K562 (cell line): ENCODE measurements at regions not wholly inside any gene's neighbourhood (a gene's known extent, or its start where the extent isn't known, plus 50 kb on each side); places are given as distances from the start of the nearest gene placed in this dataset.

Experiments
- ATAC-seq: fragments of 200-7000 bp; cut with Tn5 transposase; 3 replicates; pipeline ENCODE4 v1.9.1; 2020; ENCODE audit warnings: moderate library complexity
- BruUV-seq: library from RNA; stranded (reverse); fragments of 400-500 nt; replicated peaks from 2 replicates; lab custom pipeline; 2021; lab: Mats Ljungman, UMichigan
- CTCF ChIA-PET: fragments of 300-600 bp; formaldehyde crosslinking; extraction: SDS; loops from one replicate; lab custom pipeline; 2021; ENCODE audit warnings: low intra/inter-chr PET ratio; lab: Yijun Ruan, JAX
- POLR2A ChIA-PET: fragments of 300-600, 350-650 bp; sonication (Branson Sonifier 250); formaldehyde crosslinking; extraction: SDS; loops from one replicate; lab custom pipeline; 2021; ENCODE audit warnings: antibody characterized with exemption, inconsistent platforms; lab: Yijun Ruan, JAX
- DNase-seq, 4 experiments: peaks; one replicate each; pipeline versions ENCODE4 v3.0.0 to v3.0.0-alpha.2; 2011 to 2018; ENCODE audit warnings: low spot score in 3 of 4, mixed read lengths in 3 of 4; ENCODE audit errors: extremely low read depth in 1 of 4
- FAIRE-seq: peaks from 2 replicates; lab custom pipeline; 2011; peaks lifted over from hg19 to GRCh38; lab: Jason Lieb, UNC
- H2AFZ ChIP-seq: 2 replicates; pipeline ENCODE4 v1.6.0; 2011; ENCODE audit warnings: low read depth, low read length, control low read depth, inconsistent platforms
- H3K27ac ChIP-seq: fragments of 200-600 bp; 3 replicates; pipeline ENCODE4 v1.8.0; 2011; ENCODE audit warnings: low read depth, mild to moderate bottlenecking, control low read depth, inconsistent platforms, low read length, moderate library complexity, mixed read lengths; ENCODE audit errors: extremely low read depth
- H3K27me3 ChIP-seq, 2 experiments: fragments of 300-600 bp in 1 of 2; 2 replicates in 1 of 2; 3 replicates in 1 of 2; pipeline versions ENCODE4 v1.6.0 to v1.8.0; 2011; ENCODE audit warnings: inconsistent platforms in 2 of 2, low read length in 2 of 2, mild to moderate bottlenecking in 1 of 2, mixed read lengths in 1 of 2, moderate library complexity in 1 of 2; ENCODE audit not compliant: control insufficient read depth in 2 of 2, insufficient read depth in 2 of 2
- H3K36me3 ChIP-seq: fragments of 300-600 bp; 3 replicates; pipeline ENCODE4 v1.8.0; 2011; ENCODE audit warnings: mild to moderate bottlenecking, low read length, inconsistent platforms; ENCODE audit not compliant: control insufficient read depth, insufficient read depth
- H3K4me1 ChIP-seq, 2 experiments: fragments of 200-600 bp in 1 of 2; replicated peaks in 1 of 2; 2 replicates in 1 of 2; 3 replicates in 1 of 2; pipeline versions ENCODE4 v1.5.1 to v1.8.0; 2011; ENCODE audit warnings: inconsistent platforms in 2 of 2, low read length in 2 of 2, mild to moderate bottlenecking in 1 of 2, mixed read lengths in 1 of 2, moderate library complexity in 1 of 2; ENCODE audit not compliant: control insufficient read depth in 2 of 2, insufficient read depth in 2 of 2
- H3K4me2 ChIP-seq: 2 replicates; pipeline ENCODE4 v1.6.1; 2011; ENCODE audit warnings: low read length, control low read depth, inconsistent platforms, mixed read lengths; ENCODE audit not compliant: insufficient read depth
- H3K4me3 ChIP-seq: fragments of 200-600 bp; sonication (generic), shearing (Covaris generic); 2 replicates; pipeline ENCODE4 v1.5.1; 2016; ENCODE audit warnings: control low read depth, inconsistent platforms
- H3K79me2 ChIP-seq: fragments of 200-600 bp; 3 replicates; pipeline ENCODE4 v1.8.0; 2011; ENCODE audit warnings: low read length, inconsistent platforms; ENCODE audit not compliant: control insufficient read depth, insufficient read depth
- H3K9ac ChIP-seq, 2 experiments: 2 replicates each; pipeline versions ENCODE4 v1.6.0 to v1.6.1; 2011; ENCODE audit warnings: low read depth in 2 of 2, low read length in 2 of 2, control low read depth in 1 of 2, inconsistent platforms in 1 of 2, mild to moderate bottlenecking in 1 of 2, mixed read lengths in 1 of 2; ENCODE audit not compliant: insufficient read depth in 1 of 2
- H3K9me1 ChIP-seq: one replicate; pipeline ENCODE4 v1.6.0; 2011; ENCODE audit warnings: inconsistent platforms, mild to moderate bottlenecking, low read length, moderate library complexity; ENCODE audit not compliant: control insufficient read depth, insufficient read depth
- H3K9me3 ChIP-seq: replicated peaks from 2 replicates; pipeline ENCODE4 v1.5.1; 2011; ENCODE audit warnings: low read depth, low read length, inconsistent platforms; ENCODE audit not compliant: control insufficient read depth, insufficient read depth
- H4K20me1 ChIP-seq: replicated peaks from 2 replicates; pipeline ENCODE4 v1.6.1; 2011; ENCODE audit warnings: low read length, inconsistent platforms, mixed read lengths; ENCODE audit not compliant: control insufficient read depth, insufficient read depth
- BMI1 ChIP-seq: fragments of 150-350 bp; IDR thresholded peaks from 2 replicates; pipeline ENCODE4 v1.6.1; 2014; ENCODE audit warnings: low read length
- BRF2 ChIP-seq: IDR thresholded peaks from 3 replicates; pipeline ENCODE4 v1.6.1; 2011; ENCODE audit warnings: borderline replicate concordance, mild to moderate bottlenecking; ENCODE audit not compliant: insufficient read length, insufficient read depth
- FOXP1 ChIP-seq: sonication (generic); formaldehyde crosslinking; IDR thresholded peaks from 2 replicates; pipeline ENCODE4 v1.8.0; 2022; ENCODE audit warnings: mild to moderate bottlenecking, missing genetic modification reagents
- GATA2 ChIP-seq: sonication (generic); formaldehyde crosslinking; IDR thresholded peaks from 2 replicates; pipeline ENCODE4 v1.4.0; 2020; ENCODE audit warnings: mild to moderate bottlenecking, missing genetic modification reagents
- KLF1 ChIP-seq: fragments of 450-650 bp; IDR thresholded peaks from 2 replicates; pipeline ENCODE4 v1.6.1; 2016; ENCODE audit warnings: missing genetic modification characterization, missing compliant biosample characterization
- MEIS2 ChIP-seq: fragments of 450-650 bp; IDR thresholded peaks from 2 replicates; pipeline ENCODE4 v1.6.1; 2014; ENCODE audit warnings: mild to moderate bottlenecking; ENCODE audit not compliant: partially characterized antibody
- NCOA4 ChIP-seq: fragments of 450-650 bp; IDR thresholded peaks from 2 replicates; pipeline ENCODE4 v1.6.1; 2018; ENCODE audit warnings: mild to moderate bottlenecking; ENCODE audit not compliant: partially characterized antibody
- PPARD ChIP-seq: fragments of 250-450 bp; sonication (Bioruptor Pico); IDR thresholded peaks from 2 replicates; pipeline ENCODE4 v1.8.0; 2022; ENCODE audit warnings: inconsistent platforms, mild to moderate bottlenecking, moderate library complexity
- SIX5 ChIP-seq, 2 experiments: IDR thresholded peaks; 2 replicates each; pipeline ENCODE4 v1.6.1; 2011; ENCODE audit warnings: low read length in 2 of 2, borderline replicate concordance in 1 of 2, low read depth in 1 of 2, mild to moderate bottlenecking in 1 of 2, moderate library complexity in 1 of 2; ENCODE audit not compliant: insufficient read depth in 1 of 2
- ZNF592 ChIP-seq: fragments of 450-650 bp; IDR thresholded peaks from 2 replicates; pipeline ENCODE4 v1.6.1; 2017; ENCODE audit warnings: antibody characterized with exemption, mild to moderate bottlenecking
- ZNF699 ChIP-seq: fragments of 250-450 bp; sonication (Bioruptor Pico); IDR thresholded peaks from 2 replicates; pipeline ENCODE4 v1.8.0; 2021; ENCODE audit warnings: mild to moderate bottlenecking, moderate library complexity; ENCODE audit not compliant: insufficient replicate concordance
- WGBS: fragments of 100-300 bp; shearing (Covaris generic); methylation state at CpG from one replicate; pipeline ENCODE4 v1.1.6; 2016; ENCODE audit warnings: low coverage, mixed read lengths; ENCODE audit not compliant: insufficient coverage; ENCODE audit errors: missing lambda C conversion rate; 5-methylcytosine and 5-hydroxymethylcytosine counted together
- in situ Hi-C: fragments of 300-500 bp; cut with MboI; formaldehyde crosslinking; loops from 4 replicates; pipeline ENCODE4 v1.15.0; 2018; ENCODE audit warnings: inconsistent platforms, mixed read lengths
- intact Hi-C: fragments of 100-400 bp; cut with micrococcal nuclease; formaldehyde crosslinking; loops from 2 replicates; pipeline ENCODE4 v1.14.2; 2022
- TF ChIP-seq, protein P1 (sequence below): sonication (generic); formaldehyde crosslinking; IDR thresholded peaks from 2 replicates; pipeline ENCODE4 v1.8.0; 2022; ENCODE audit warnings: missing genetic modification reagents, mild to moderate bottlenecking, borderline replicate concordance
- TF ChIP-seq, protein P2 (sequence below), 2 experiments: IDR thresholded peaks; 2 replicates each; pipeline ENCODE4 v1.6.1; 2012; ENCODE audit warnings: improper control_type of control experiment in 2 of 2, low read depth in 2 of 2, low read length in 2 of 2, borderline replicate concordance in 1 of 2

- H3K27ac ChIP-seq, result no peak overlapping the region
- H3K9me1 ChIP-seq, result no peaks in the 10 kb centered on the region
- ChIA-PET POLR2A (no interaction called here), CTCF (no interaction called here)
- no peak for DNase-seq
- FAIRE-seq, result no peak
- H3K4me1 ChIP-seq, result no peaks in the 10 kb centered on the region
- no peaks in the 10 kb centered on the region for H3K9me3 ChIP-seq
- no peak for ATAC-seq
- no peaks in the 10 kb centered on the region for H3K27me3 ChIP-seq
- no peaks in the 10 kb centered on the region for H4K20me1 ChIP-seq
- WGBS, result 0% methylated on average over 2 of the region's 2 CpGs
- H3K9ac ChIP-seq, result no peak overlapping the region
- H3K4me3 ChIP-seq, result no peak overlapping the region
- in situ Hi-C loops, result no loop called here
- intact Hi-C loops, result no loop called here
- no peak overlapping the region for H2AFZ ChIP-seq
- no peaks in the 10 kb centered on the region for H3K79me2 ChIP-seq
- no peak overlapping the region for H3K4me2 ChIP-seq
- BruUV-seq, result no TSS peak
- H3K36me3 ChIP-seq, result no peaks in the 10 kb centered on the region
- TF ChIP-seq BMI1, result no peak
- TF ChIP-seq ZNF592, result no peak
- TF ChIP-seq MEIS2, result no peak
- TF ChIP-seq, protein P1, sequence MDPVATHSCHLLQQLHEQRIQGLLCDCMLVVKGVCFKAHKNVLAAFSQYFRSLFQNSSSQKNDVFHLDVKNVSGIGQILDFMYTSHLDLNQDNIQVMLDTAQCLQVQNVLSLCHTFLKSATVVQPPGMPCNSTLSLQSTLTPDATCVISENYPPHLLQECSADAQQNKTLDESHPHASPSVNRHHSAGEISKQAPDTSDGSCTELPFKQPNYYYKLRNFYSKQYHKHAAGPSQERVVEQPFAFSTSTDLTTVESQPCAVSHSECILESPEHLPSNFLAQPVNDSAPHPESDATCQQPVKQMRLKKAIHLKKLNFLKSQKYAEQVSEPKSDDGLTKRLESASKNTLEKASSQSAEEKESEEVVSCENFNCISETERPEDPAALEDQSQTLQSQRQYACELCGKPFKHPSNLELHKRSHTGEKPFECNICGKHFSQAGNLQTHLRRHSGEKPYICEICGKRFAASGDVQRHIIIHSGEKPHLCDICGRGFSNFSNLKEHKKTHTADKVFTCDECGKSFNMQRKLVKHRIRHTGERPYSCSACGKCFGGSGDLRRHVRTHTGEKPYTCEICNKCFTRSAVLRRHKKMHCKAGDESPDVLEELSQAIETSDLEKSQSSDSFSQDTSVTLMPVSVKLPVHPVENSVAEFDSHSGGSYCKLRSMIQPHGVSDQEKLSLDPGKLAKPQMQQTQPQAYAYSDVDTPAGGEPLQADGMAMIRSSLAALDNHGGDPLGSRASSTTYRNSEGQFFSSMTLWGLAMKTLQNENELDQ (CRISPR knock-in tag), result no peak
- no peak for TF ChIP-seq SIX5 (IDR thresholded peaks at IDR 0.05; ENCODE audit: borderline replicate concordance in 1 of 2, insufficient read depth in 1 of 2, low read depth in 1 of 2, low read length in 2 of 2)
- TF ChIP-seq, protein P2, sequence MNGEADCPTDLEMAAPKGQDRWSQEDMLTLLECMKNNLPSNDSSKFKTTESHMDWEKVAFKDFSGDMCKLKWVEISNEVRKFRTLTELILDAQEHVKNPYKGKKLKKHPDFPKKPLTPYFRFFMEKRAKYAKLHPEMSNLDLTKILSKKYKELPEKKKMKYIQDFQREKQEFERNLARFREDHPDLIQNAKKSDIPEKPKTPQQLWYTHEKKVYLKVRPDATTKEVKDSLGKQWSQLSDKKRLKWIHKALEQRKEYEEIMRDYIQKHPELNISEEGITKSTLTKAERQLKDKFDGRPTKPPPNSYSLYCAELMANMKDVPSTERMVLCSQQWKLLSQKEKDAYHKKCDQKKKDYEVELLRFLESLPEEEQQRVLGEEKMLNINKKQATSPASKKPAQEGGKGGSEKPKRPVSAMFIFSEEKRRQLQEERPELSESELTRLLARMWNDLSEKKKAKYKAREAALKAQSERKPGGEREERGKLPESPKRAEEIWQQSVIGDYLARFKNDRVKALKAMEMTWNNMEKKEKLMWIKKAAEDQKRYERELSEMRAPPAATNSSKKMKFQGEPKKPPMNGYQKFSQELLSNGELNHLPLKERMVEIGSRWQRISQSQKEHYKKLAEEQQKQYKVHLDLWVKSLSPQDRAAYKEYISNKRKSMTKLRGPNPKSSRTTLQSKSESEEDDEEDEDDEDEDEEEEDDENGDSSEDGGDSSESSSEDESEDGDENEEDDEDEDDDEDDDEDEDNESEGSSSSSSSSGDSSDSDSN (IDR thresholded peaks at IDR 0.05; ENCODE audit: borderline replicate concordance in 1 of 2, low read depth in 2 of 2, low read length in 2 of 2), result no peak
- no peak for TF ChIP-seq BRF2
- no peak for TF ChIP-seq ZNF699 (CRISPR knock-in tag)
- no peak for TF ChIP-seq NCOA4
- TF ChIP-seq GATA2 (CRISPR knock-in tag), result no peak
- no peak for TF ChIP-seq FOXP1 (CRISPR knock-in tag)
- TF ChIP-seq PPARD (CRISPR knock-in tag), result no peak
- TF ChIP-seq KLF1 (tag), result no peak
These were observed 378.4 kb downstream of the KIF20B start for GRCh38 chr10:90079819-90080218.
